ENCODE measurements at regions not wholly inside any gene's neighbourhood (a gene's known extent, or its start where the extent isn't known, plus 50 kb on each side); places are given as distances from the start of the nearest gene placed in this dataset.

GRCh38 chr1:219833214-219833815, 95.0 kb downstream of the SLC30A10 start:
- Histone ChIP-seq H3K9ac (ENCODE audit: low read length) (no peak overlapping the region), H3K4me1 (ENCODE audit: low read length) (no peaks in the 10 kb centered on the region), H2AFZ (ENCODE audit: low read length) (no peak overlapping the region), H3K9me2 (replicated peaks; ENCODE audit: insufficient read depth, low read length) (no peaks in the 10 kb centered on the region), H3K4me2 (ENCODE audit: low read depth, low read length) (no peak overlapping the region), H3K79me2 (ENCODE audit: low read length) (no peaks in the 10 kb centered on the region), H3K36me3 (replicated peaks; ENCODE audit: insufficient read depth, low read length) (no peaks in the 10 kb centered on the region), H3K9me3 (replicated peaks; ENCODE audit: insufficient read depth, low read length) (no peaks in the 10 kb centered on the region), H3F3A (ENCODE audit: insufficient read depth, low read length) (no peaks in the 10 kb centered on the region), H3K27ac (ENCODE audit: low read length) (no peak overlapping the region), H3K27me3 (replicated peaks; ENCODE audit: insufficient read depth, low read length) (no peaks in the 10 kb centered on the region), H4K20me1 (ENCODE audit: insufficient read depth, low read length) (no peaks in the 10 kb centered on the region), H3K4me3 (ENCODE audit: low read length) (no peak overlapping the region)
- no peak for TF ChIP-seq EZH2 (optimal IDR thresholded peaks at IDR 0.05; ENCODE audit: low read depth, low read length)
- TF ChIP-seq, protein P1, sequence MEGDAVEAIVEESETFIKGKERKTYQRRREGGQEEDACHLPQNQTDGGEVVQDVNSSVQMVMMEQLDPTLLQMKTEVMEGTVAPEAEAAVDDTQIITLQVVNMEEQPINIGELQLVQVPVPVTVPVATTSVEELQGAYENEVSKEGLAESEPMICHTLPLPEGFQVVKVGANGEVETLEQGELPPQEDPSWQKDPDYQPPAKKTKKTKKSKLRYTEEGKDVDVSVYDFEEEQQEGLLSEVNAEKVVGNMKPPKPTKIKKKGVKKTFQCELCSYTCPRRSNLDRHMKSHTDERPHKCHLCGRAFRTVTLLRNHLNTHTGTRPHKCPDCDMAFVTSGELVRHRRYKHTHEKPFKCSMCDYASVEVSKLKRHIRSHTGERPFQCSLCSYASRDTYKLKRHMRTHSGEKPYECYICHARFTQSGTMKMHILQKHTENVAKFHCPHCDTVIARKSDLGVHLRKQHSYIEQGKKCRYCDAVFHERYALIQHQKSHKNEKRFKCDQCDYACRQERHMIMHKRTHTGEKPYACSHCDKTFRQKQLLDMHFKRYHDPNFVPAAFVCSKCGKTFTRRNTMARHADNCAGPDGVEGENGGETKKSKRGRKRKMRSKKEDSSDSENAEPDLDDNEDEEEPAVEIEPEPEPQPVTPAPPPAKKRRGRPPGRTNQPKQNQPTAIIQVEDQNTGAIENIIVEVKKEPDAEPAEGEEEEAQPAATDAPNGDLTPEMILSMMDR (IDR thresholded peaks at IDR 0.05; ENCODE audit: low read length), result no peak
- no peak for TF ChIP-seq EZH2phosphoT487 (IDR thresholded peaks at IDR 0.05; ENCODE audit: low read length)
- DNase-seq, result no peak

GRCh38 chr1:219826290-219826689, 102.1 kb downstream of the SLC30A10 start:
- no peak for DNase-seq
- H3F3A ChIP-seq (ENCODE audit: insufficient read depth, low read length), result no peaks in the 10 kb centered on the region
- H3K27ac ChIP-seq (ENCODE audit: low read length), result no peak overlapping the region
- TF ChIP-seq, protein P1 (IDR thresholded peaks at IDR 0.05; ENCODE audit: low read length), result no peak
- TF ChIP-seq EZH2 (optimal IDR thresholded peaks at IDR 0.05; ENCODE audit: low read depth, low read length), result no peak
- TF ChIP-seq EZH2phosphoT487 (IDR thresholded peaks at IDR 0.05; ENCODE audit: low read length), result no peak
- no peaks in the 10 kb centered on the region for H4K20me1 ChIP-seq (ENCODE audit: insufficient read depth, low read length)
- H3K9me2 ChIP-seq (replicated peaks; ENCODE audit: insufficient read depth, low read length), result no peaks in the 10 kb centered on the region
- no peaks in the 10 kb centered on the region for H3K27me3 ChIP-seq (replicated peaks; ENCODE audit: insufficient read depth, low read length)
- H3K9ac ChIP-seq (ENCODE audit: low read length), result no peak overlapping the region
- H3K4me1 ChIP-seq (ENCODE audit: low read length), result no peaks in the 10 kb centered on the region
- H3K36me3 ChIP-seq (replicated peaks; ENCODE audit: insufficient read depth, low read length), result no peaks in the 10 kb centered on the region
- H3K9me3 ChIP-seq (replicated peaks; ENCODE audit: insufficient read depth, low read length), result no peaks in the 10 kb centered on the region
- no peak overlapping the region for H3K4me3 ChIP-seq (ENCODE audit: low read length)
- no peak overlapping the region for H2AFZ ChIP-seq (ENCODE audit: low read length)
- H3K4me2 ChIP-seq (ENCODE audit: low read depth, low read length), result no peak overlapping the region
- H3K79me2 ChIP-seq (ENCODE audit: low read length), result no peaks in the 10 kb centered on the region

DNA sequence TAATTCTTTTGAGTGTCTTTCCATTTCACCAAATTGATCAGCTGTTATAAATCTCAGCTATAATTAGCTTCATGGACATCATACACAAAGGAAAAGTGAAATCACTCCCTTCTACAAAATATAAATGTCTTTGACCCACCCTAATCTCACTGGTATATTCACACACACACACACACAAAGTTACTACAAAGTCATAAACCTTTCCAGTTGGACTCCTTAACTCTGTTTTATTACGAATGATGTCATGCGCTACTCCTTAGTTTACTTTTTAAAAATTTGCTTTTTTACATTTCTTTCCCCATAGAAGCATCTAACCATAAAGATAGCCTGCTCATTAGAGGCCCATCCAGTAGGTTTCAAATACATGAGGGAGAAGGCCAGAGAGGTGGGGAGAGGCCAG, 103.0 kb downstream of the SLC30A10 start:
- TF ChIP-seq, protein P1 (IDR thresholded peaks at IDR 0.05; ENCODE audit: low read length), result no peak
- TF ChIP-seq EZH2 (optimal IDR thresholded peaks at IDR 0.05; ENCODE audit: low read depth, low read length) (no peak), EZH2phosphoT487 (IDR thresholded peaks at IDR 0.05; ENCODE audit: low read length) (no peak)
- Histone ChIP-seq H3K9ac (ENCODE audit: low read length) (no peak overlapping the region), H3K36me3 (replicated peaks; ENCODE audit: insufficient read depth, low read length) (no peaks in the 10 kb centered on the region), H4K20me1 (ENCODE audit: insufficient read depth, low read length) (no peaks in the 10 kb centered on the region), H3F3A (ENCODE audit: insufficient read depth, low read length) (no peaks in the 10 kb centered on the region), H3K79me2 (ENCODE audit: low read length) (no peaks in the 10 kb centered on the region), H3K4me1 (ENCODE audit: low read length) (no peaks in the 10 kb centered on the region), H3K9me3 (replicated peaks; ENCODE audit: insufficient read depth, low read length) (no peaks in the 10 kb centered on the region), H3K4me2 (ENCODE audit: low read depth, low read length) (no peak overlapping the region), H2AFZ (ENCODE audit: low read length) (no peak overlapping the region), H3K27ac (ENCODE audit: low read length) (no peak overlapping the region), H3K27me3 (replicated peaks; ENCODE audit: insufficient read depth, low read length) (no peaks in the 10 kb centered on the region), H3K4me3 (ENCODE audit: low read length) (no peak overlapping the region), H3K9me2 (replicated peaks; ENCODE audit: insufficient read depth, low read length) (no peaks in the 10 kb centered on the region)
- DNase-seq, result no peak

All from MM.1S (cell line).